Dedifferentiated amniotic fluid mesenchymal stem cell (primary cell): ENCODE measurements at regions not wholly inside any gene's neighbourhood (a gene's known extent, or its start where the extent isn't known, plus 50 kb on each side); places are given as distances from the start of the nearest gene placed in this dataset.
"Not testable (repeated sequence)": the region's sequence is repeated elsewhere in the genome, so short reads cannot be mapped to it uniquely, and the experiment has no call there.

Experiments used
- DNase-seq: peaks from one replicate; pipeline ENCODE4 v3.0.0-alpha.2; 2016; ENCODE audit errors: extremely low spot score

- no peak for DNase-seq
These were observed 110.4 kb upstream of the RORA start for GRCh38 chr15:61339516-61339915.

- no peak for DNase-seq
These were observed 108.4 kb upstream of the RORA start for GRCh38 chr15:61337541-61337940.

- no peak for DNase-seq
These were observed 107.0 kb upstream of the RORA start for GRCh38 chr15:61336026-61336638.

GRCh38 chr15:61334714-61335113, 105.6 kb upstream of the RORA start:
- not testable (repeated sequence) for DNase-seq

- DNase-seq, result no peak
These were observed 101.9 kb upstream of the RORA start for GRCh38 chr15:61331019-61331418.

GRCh38 chr15:61327019-61327631, 98.0 kb upstream of the RORA start:
- DNase-seq, result no peak

GRCh38 chr15:61319892-61320291, 90.8 kb upstream of the RORA start:
- DNase-seq, result no peak

- DNase-seq, result no peak
These were observed 89.9 kb upstream of the RORA start for GRCh38 chr15:61318802-61319525.

- DNase-seq, result no peak
These were observed 89.2 kb upstream of the RORA start for GRCh38 chr15:61318301-61318700.

GRCh38 chr15:61315471-61315870, 86.4 kb upstream of the RORA start:
- DNase-seq, result no peak

GRCh38 chr15:61314427-61314826, 85.3 kb upstream of the RORA start:
- no peak for DNase-seq

- no peak for DNase-seq
These were observed 80.5 kb upstream of the RORA start for GRCh38 chr15:61309617-61310016.

GRCh38 chr15:61309031-61309511, 80.0 kb upstream of the RORA start:
- no peak for DNase-seq

GRCh38 chr15:61308437-61308836, 79.3 kb upstream of the RORA start:
- DNase-seq, result no peak

- no peak for DNase-seq
These were observed 78.4 kb upstream of the RORA start for GRCh38 chr15:61307474-61307873.

- DNase-seq, result no peak
These were observed 72.6 kb upstream of the RORA start for GRCh38 chr15:61301701-61302100.

GRCh38 chr15:61299075-61299763, 70.1 kb upstream of the RORA start:
- DNase-seq, result no peak

- DNase-seq, result no peak
These were observed 66.1 kb upstream of the RORA start for GRCh38 chr15:61295239-61295638.

GRCh38 chr15:61282661-61283060, 53.6 kb upstream of the RORA start:
- no peak for DNase-seq

GRCh38 chr15:61281328-61281727, 52.2 kb upstream of the RORA start:
- DNase-seq, result no peak
